HFFc6 (cell line): ENCODE measurements at regions not wholly inside any gene's neighbourhood (a gene's known extent, or its start where the extent isn't known, plus 50 kb on each side); places are given as distances from the start of the nearest gene placed in this dataset.
"Not testable (repeated sequence)": the region's sequence is repeated elsewhere in the genome, so short reads cannot be mapped to it uniquely, and the experiment has no call there.

Experiments
- DNase-seq: peaks from one replicate; pipeline ENCODE4 v3.0.0-alpha.2; 2018
- H3K27ac Mint-ChIP-seq: 2 replicates; pipeline ENCODE4 v1.8.0; 2020; ENCODE audit warnings: mild to moderate bottlenecking, mixed read lengths
- H3K27me3 Mint-ChIP-seq: 2 replicates; pipeline ENCODE4 v1.8.0; 2021; ENCODE audit warnings: mild to moderate bottlenecking, moderate library complexity, mixed read lengths; ENCODE audit not compliant: insufficient read depth
- H3K36me3 Mint-ChIP-seq: 2 replicates; pipeline ENCODE4 v1.8.0; 2021; ENCODE audit warnings: low read depth, mixed read lengths
- H3K4me1 Mint-ChIP-seq: 2 replicates; pipeline ENCODE4 v1.8.0; 2020; ENCODE audit warnings: low read depth, mixed read lengths
- H3K4me3 Mint-ChIP-seq: 2 replicates; pipeline ENCODE4 v1.8.0; 2020; ENCODE audit warnings: mild to moderate bottlenecking, moderate library complexity, mixed read lengths
- H3K9me3 Mint-ChIP-seq: 2 replicates; pipeline ENCODE4 v1.8.0; 2020; ENCODE audit warnings: mild to moderate bottlenecking, mixed read lengths
- CTCF ChIP-seq: fragments of 200-600 bp; sonication (generic); IDR thresholded peaks from 2 replicates; pipeline ENCODE4 v1.5.0; 2021; ENCODE audit warnings: antibody characterized with exemption, mild to moderate bottlenecking

- no peak for DNase-seq
- Mint-ChIP-seq H3K4me1 (no peaks in the 10 kb centered on the region), H3K27ac (no peak overlapping the region), H3K27me3 (no peaks in the 10 kb centered on the region; the same call in 1 of the 2 replicates), H3K9me3 (peaks cover 7% of the 10 kb centered on the region; the same call in 1 of the 2 replicates), H3K36me3 (no peaks in the 10 kb centered on the region), H3K4me3 (no peak overlapping the region)
- TF ChIP-seq CTCF = no peak
These were observed 170.0 kb upstream of the CRIM1 start for GRCh38 chr2:36185624-36186023.

GRCh38 chr2:36184848-36185247, 170.7 kb upstream of the CRIM1 start:
- Mint-ChIP-seq H3K27me3 (no peaks in the 10 kb centered on the region; the same call in 1 of the 2 replicates), H3K4me1 (no peaks in the 10 kb centered on the region), H3K4me3 (no peak overlapping the region), H3K36me3 (no peaks in the 10 kb centered on the region), H3K27ac (no peak overlapping the region), H3K9me3 (peaks cover 8% of the 10 kb centered on the region; the same call in 1 of the 2 replicates)
- TF ChIP-seq CTCF = no peak
- no peak for DNase-seq

GRCh38 chr2:36180789-36181482, 174.6 kb upstream of the CRIM1 start:
- H3K4me3 Mint-ChIP-seq, H3K27ac Mint-ChIP-seq, H3K4me1 Mint-ChIP-seq, H3K27me3 Mint-ChIP-seq, DNase-seq, H3K36me3 Mint-ChIP-seq: not testable (repeated sequence)
- peaks cover 15% of the 10 kb centered on the region; the same call in 1 of the 2 replicates for H3K9me3 Mint-ChIP-seq

GRCh38 chr2:36180293-36180692, 175.3 kb upstream of the CRIM1 start:
- H3K4me3 Mint-ChIP-seq, DNase-seq, H3K27ac Mint-ChIP-seq, H3K27me3 Mint-ChIP-seq, H3K36me3 Mint-ChIP-seq, H3K4me1 Mint-ChIP-seq: not testable (repeated sequence)
- peaks cover 15% of the 10 kb centered on the region; the same call in 1 of the 2 replicates for H3K9me3 Mint-ChIP-seq

- H3K4me3 Mint-ChIP-seq, H3K27ac Mint-ChIP-seq, H3K36me3 Mint-ChIP-seq, H3K4me1 Mint-ChIP-seq, DNase-seq, H3K27me3 Mint-ChIP-seq: not testable (repeated sequence)
- peaks cover 15% of the 10 kb centered on the region; the same call in 1 of the 2 replicates for H3K9me3 Mint-ChIP-seq
These were observed 175.8 kb upstream of the CRIM1 start for GRCh38 chr2:36179668-36180269.

GRCh38 chr2:36178384-36178783, 177.2 kb upstream of the CRIM1 start:
- TF ChIP-seq CTCF = no peak
- Mint-ChIP-seq H3K4me3 (no peak overlapping the region), H3K4me1 (no peaks in the 10 kb centered on the region), H3K9me3 (peaks cover 15% of the 10 kb centered on the region; the same call in 1 of the 2 replicates), H3K27me3 (peaks cover 3% of the 10 kb centered on the region; the same call in 1 of the 2 replicates), H3K36me3 (no peaks in the 10 kb centered on the region), H3K27ac (no peak overlapping the region)
- DNase-seq = no peak

GRCh38 chr2:36177282-36177681, 178.3 kb upstream of the CRIM1 start:
- no peak for TF ChIP-seq CTCF
- no peak overlapping the region for H3K4me3 Mint-ChIP-seq
- H3K27ac Mint-ChIP-seq = no peak overlapping the region
- no peaks in the 10 kb centered on the region for H3K36me3 Mint-ChIP-seq
- H3K4me1 Mint-ChIP-seq = no peaks in the 10 kb centered on the region
- no peak for DNase-seq
- H3K9me3 Mint-ChIP-seq = peaks cover 15% of the 10 kb centered on the region; the same call in 1 of the 2 replicates
- peaks cover 3% of the 10 kb centered on the region; the same call in 1 of the 2 replicates for H3K27me3 Mint-ChIP-seq
